T-helper 22 cell (primary cell): ENCODE measurements at regions not wholly inside any gene's neighbourhood (a gene's known extent, or its start where the extent isn't known, plus 50 kb on each side); places are given as distances from the start of the nearest gene placed in this dataset.

ENCODE experiments used
- DNase-seq: peaks from one replicate; pipeline ENCODE4 v3.0.0-alpha.2; 2020; ENCODE audit warnings: low read depth

DNA sequence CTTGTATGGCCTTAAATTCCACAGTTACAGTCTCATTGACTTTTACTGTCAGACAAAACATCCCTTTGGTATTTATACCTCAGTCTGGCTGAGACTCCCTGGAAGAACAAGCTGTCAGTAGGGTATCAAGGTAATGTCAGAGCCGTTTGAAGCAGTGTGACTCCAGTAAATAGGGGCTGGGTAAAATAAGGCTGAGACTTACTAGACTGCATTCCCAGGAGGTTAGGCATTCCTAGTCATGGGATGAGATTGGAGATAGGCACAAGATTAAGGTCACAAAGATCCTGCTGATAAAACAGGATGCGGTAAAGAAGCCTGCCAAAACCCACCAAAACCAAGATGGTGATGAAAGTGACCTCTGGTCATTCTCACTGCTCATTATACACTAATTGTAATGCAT, 219.5 kb upstream of the SKOR2 start:
- DNase-seq = no peak

DNA sequence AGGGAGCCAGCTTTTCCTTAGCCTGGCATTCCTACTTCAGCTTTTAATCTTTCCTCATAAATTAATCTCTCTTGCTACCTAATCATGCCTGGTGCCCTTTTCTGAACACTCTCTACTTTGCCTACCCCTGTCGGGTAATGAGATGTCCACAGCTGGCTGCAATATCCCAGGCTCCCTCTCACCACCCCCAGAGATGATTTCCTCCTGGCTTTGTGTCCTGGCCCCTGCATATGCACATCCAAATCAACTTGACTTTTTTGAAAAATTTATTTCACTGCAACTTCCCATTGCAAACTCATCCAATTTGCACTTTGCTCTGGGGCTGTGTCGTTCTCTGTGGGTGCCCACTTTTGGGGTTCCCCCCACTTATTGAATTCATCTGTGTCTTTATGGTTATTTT, 218.1 kb upstream of the SKOR2 start:
- no peak for DNase-seq

DNA sequence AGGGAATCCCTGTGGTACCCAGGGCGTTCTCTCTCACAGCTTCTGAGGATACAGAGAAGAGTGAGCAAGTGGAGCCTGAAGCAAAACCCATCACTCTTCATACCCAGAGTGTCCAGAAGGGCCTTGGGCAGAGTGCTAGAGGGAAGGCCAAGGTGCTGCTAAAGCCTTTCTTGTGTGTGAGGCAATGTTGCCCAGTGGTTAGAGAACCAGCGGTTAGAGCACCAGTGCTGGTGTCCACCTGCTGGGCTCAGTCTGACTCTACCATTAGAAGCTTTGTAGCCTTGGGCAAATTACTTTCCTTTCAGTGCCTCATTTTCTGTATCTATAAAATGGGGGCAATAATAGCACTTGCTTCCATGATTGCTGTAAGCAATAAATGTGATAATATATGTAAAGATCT, 210.5 kb upstream of the SKOR2 start:
- no peak for DNase-seq

DNA sequence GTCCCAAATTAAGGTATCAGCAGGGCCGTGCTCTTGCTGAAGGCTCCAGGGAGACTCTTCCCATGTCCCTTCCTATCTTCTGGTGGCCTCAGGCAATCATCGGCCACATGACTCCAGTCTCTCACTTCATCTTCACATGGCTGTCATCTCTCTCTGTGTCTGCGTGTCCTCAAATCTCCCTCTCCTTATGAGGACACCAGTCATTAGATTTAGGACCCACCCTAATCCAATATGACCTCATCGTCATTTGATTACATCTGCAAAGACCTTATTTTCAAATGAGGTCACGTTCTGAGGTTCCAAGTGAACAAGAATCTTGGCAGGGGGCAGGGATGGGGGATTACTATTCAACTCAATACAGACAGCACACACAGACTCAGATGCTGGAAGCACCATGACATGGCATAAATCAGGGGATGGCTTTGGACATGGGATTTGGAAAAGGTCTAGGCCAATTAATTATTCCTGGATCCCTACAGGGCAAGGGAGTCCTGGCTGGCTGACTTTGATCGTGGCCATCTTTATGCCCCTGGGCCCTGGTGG, 210.0 kb upstream of the SKOR2 start:
- DNase-seq = no peak

DNA sequence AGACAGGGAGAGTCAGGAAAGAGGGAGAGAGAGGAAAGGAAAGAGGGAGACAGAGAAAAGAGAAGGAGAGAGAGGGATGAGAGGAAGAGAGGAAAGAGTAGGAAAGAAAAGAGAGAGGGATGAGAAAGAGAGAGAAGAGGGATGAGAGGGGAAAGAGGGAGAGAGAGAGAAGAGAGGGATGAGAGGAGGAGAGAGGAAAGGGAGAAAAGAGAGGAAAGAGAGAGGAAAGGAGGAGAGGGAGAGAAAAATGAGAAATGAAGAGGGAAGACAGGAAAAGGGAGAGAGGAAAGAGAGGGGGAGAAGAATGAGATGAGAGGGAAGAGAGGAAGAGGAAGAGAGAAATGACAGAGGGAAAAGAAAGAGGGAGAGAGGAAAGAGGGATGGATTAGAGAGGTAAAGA, 207.0 kb upstream of the SKOR2 start:
- DNase-seq = no peak

DNA sequence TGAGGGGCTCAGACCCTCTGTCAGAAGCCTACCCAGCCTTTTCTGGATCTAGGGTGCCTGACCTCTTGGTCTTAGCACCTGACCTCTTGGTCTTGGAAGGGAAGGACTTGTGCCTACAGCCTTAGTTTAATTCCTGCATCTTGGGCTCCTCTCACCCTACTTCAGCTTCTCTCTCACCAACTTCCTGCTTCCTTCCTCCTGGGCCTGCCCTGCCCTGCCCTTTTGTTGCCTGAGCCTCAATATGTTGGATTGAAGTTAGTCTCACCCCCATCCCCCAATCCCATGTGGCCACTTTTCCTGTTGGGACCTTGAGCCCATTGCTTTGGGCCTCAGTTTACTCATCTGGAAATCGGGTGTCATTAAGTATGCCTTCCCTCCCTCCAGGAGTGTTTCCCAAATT, 206.2 kb upstream of the SKOR2 start:
- no peak for DNase-seq

DNA sequence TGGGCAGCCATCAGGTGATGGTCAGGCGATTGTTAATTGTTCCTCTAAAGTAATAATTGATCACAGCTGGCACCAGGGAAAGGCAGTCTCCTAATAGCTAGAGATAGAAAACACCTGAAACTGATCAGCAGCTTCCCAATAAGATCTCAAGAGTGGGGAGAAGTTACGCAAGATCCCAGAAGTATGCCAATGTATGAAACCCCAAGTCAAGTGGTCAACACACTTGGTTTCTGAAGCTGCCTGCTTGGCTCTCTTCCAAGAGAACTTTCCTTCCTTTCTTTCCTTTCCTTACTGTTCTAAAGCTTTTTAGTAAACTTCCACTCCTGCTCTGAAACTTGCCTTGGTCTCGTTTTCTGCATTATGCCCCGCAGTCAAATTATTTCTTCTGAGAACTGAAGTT, 201.6 kb upstream of the SKOR2 start:
- no peak for DNase-seq

DNA sequence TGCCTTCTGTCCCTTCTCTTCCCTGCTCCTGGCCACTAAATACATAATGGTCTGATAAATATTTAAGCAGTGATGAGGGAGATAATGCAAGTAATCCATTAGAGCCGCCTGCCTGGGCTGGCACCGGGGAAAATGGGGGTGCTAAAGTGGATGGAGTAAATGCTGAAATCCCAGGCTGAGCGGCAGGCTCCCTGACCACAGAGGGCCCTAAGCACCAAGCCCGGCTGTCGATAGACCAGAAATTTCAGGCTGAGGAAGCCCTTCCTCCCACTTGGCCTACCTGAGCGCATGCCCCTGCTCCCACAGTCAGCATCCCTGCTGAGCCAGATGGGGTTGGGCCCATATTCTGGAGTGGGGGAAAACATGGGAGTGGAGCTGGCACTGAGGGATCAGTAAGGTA, 197.5 kb upstream of the SKOR2 start:
- no peak for DNase-seq

DNA sequence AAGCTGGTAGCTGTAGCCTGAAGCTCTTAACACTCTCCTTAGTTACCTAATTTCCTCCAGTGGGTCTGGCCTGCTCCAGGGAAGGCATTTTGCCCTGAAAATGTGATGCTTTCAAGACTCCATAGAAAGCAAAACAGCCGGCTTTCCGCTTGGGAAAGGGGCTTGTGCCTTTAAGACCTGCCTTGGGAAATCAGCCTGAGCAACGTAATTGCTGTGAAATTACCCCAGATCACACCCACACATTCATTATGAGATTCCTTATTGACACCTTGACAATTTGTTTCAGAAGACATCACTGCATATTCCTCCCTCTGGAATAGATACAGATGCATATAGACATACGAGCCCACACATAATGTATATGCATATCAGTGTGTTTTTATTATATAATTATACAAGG, 190.5 kb upstream of the SKOR2 start:
- DNase-seq = no peak

DNA sequence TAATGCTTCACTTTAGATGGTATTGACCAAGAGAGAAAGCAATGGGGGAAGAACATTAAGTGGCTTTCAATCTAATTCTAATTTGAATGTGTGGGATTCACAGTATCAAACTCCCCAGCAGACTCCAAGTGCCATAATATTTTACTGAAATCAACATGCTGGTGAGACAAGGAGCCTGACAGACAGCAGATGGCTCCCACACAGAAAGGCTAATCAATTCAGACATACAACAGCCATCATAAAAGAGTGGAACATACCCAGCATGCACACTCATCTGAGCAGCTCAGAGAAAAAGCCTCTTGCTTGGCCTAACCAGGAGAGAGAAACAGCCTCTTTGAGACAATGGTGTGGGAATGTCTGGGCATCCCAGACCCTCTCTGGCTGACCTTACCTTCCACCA, 186.5 kb upstream of the SKOR2 start:
- no peak for DNase-seq

DNA sequence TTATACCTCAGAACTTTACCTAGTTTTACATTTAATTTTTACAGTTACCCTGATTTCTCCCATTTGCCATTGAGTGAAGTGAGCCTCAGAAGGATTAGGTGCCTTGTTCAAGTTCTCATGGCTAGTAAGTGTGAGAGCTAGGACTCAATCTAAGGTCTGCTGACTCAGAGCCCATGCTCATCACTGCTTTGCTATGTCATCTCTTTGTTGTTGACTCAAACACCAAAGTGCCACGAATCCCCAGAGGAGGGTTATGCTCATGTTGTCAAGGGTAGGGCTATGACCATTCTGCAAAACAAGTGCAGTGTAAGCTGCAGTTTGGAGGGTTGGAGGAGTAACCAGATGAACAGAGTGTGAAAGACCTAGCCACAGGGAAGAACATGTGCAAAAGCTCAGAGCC, 185.4 kb upstream of the SKOR2 start:
- DNase-seq = no peak

DNA sequence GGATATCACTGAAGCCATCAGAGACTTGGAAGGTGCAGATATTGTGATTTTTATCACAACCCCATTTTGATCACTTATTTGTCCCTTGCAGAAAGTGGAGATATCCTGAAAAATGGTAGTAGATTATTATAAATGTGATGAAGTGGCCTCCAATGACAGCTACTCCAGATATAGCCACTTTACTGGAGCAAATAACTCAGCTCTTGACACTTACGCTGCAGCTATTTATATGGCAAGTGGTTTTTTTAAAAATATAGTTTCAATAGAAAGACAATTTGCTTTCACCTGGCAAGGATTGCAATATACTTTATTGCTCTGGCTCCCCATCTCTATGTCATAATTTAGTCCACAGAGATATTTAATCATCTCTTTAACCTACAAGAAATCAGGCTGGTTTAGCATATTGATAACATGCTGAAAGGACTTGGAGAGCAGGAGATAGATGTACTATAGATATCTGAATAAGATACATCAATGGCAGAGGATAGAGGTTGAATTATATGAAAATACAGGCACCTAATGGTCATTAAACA, 182.8 kb upstream of the SKOR2 start:
- DNase-seq = no peak

DNA sequence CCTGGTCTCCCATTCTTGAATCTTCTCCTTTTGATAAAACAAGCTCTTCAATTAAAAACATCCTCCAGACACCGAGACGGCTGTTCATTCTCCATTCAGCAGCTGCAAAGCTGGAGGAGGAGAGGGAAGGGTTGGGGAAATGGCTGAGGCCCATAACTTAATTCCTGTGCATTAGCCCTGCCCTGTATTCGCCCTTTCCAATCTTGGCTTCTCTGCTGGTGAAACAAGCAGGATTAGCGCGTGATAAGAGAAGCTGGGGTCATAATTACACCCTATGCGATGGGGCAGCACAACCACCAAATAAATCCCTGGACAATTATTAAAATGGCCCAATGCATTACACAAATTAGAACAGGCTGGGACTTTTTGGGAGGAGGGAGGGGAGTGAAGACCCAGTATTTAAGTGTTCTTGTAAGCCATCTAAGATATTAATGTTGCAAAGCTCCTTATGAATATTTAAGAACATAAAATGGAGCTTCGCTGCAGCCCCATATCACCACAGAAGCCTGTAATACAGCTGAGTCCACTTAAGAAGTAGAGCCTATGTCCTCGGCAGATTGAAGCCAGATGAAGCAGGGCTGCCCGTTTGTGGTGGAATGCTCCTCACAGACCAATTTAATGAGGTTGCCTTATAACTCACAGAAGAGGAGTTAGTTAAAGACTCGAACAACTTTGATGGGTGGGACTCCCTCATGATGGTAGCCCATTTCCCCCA, 176.6 kb upstream of the SKOR2 start:
- DNase-seq = no peak

DNA sequence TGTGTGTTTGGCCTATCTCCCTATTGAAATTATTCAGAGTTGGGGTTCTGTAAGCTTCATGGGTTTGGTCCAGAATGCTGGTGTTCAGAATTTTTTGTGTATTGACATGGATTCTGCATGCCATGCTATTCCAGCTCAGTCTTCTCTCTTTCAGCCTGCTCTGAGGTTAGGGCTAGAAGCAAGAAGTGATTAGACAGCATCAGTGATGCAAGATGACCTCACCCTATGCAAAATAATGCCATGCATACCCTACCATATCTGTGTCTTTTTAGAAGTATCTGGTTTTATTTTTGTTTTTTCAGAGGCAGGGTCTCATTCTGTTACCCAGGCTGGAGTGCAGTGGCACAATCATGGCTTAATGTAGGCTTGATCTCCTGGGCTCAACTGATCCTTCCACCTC, 175.6 kb upstream of the SKOR2 start:
- no peak for DNase-seq

DNA sequence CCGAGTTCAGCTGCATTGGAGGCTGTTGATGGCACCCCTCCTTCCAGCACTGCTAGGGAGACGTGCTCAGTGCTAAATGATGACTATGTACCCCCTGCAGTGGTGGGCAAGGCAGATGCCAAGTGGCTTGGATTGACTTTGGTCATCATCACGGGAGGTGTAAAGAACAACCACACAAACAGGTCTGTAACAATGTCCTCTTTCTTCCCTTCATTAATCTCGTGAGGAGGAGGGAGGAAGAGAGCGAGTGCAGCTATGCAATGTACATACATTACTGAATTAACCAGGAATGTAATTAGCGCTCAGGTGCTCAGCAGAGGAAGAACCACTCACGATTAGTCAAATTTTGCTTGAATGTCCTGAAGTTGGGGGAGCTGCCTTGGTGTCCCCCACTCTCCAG, 173.9 kb upstream of the SKOR2 start:
- no peak for DNase-seq

DNA sequence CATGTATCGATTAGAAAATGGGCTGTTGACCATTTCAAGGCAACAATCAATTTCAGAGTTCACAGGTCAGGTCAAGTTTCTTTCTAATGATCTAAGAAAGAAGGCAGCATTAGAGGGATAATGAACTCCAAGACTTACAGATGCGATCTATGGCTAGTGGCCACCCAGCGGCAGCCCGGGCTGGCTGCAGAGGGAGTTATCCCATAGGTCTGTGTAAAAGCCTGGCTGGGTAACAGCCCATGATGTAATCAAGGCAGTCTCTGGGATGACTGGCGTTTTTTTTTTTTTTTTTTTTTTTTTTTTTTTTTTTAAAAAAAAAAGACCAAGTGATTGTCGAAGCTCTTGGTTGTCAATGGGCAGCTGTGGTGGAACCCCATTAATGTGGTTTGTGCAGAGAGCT, 171.1 kb upstream of the SKOR2 start:
- no peak for DNase-seq

DNA sequence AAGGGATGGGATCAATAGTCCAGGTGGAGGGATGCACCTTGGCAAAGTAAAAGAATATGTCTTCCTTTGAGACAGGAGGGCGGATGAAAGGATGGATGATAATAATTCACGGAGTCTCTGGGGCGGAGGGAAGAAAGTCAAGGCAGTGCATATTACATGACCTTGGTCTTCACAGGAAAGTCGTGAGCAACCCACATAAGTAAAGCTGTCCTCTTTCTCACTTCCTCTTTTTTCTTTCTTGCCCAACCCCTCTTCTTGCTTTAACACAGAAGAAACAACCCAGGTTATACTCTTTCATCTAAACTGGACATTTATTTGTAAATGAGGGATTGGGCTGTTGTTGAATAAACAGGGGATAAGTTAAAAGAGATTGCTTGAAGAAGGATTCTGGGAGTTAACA, 168.7 kb upstream of the SKOR2 start:
- DNase-seq = no peak

DNA sequence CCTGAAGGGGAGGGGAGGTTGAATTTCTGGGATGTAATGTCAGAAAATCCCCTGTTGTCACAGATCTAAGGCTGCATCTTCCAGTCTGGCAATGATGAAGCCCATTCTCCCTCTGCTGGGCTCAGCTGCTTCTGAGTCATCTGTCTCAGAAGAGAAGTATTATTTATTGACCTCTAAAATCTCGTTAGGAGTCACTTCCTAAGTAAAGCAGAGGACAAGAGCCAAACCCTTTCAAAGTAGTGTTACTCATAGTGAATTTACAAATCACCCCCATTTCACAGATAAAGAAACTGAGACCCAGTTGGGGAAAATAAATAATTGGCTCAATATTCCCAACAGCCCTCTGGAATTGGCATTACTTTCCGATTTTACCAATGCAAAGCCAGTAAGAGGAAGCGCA, 167.3 kb upstream of the SKOR2 start:
- no peak for DNase-seq

DNA sequence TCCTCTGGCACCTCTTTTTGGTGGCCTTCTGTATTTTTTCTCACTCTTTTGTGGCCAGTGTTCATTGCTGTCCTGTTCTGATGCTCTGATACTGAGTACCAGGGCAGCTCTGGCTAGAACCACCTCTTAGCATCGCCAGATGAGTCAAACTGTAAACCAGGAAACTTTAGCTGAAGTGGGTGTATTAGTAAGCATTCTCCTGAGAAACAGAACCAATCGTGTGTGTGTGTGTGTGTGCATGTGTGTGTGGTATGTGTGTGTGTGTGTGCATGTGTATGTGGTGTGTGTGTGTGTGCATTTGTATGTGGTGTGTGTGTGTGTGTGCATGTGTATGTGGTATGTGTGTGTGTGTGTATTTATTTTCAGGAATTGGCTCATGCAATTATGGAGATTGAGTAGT, 166.3 kb upstream of the SKOR2 start:
- DNase-seq = no peak

DNA sequence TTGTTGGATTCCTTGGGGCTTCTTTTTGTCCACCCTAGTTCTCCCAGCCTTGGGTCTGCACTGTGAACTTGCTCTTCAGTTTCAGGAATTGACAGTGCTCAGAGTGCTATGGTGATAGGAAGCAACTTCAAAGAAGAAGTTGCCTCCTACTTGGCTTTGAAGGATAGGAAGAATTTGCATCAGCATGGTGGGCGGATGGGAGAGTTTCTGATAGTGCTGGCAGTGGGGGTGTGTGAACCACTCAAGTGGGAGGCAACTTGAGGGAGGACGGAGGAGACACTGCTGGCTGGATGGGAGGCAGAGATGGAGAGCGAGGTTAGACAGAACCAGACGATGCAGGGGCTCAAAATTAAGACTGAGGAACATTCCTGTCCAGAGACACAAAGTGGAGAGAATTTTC, 164.4 kb upstream of the SKOR2 start:
- DNase-seq = no peak

DNA sequence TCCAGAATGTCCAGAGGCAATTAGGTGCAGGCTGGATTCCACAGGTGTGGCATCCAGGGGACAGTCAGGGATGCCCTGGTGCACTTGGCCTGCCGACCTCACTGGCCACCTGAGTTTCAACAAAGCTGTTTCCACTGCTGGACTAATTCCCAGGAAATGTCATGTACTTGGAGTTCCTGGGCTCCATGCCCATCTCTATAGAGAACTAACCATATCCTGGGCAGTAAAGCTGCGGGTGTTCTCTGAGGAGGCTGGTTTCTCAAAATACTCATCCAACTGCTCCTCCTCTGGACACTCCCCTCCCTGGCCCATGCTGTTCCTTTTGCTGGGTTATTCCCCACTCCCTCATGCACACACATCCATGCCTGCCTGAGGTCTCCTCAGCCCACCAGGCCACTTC, 161.9 kb upstream of the SKOR2 start:
- DNase-seq = no peak

DNA sequence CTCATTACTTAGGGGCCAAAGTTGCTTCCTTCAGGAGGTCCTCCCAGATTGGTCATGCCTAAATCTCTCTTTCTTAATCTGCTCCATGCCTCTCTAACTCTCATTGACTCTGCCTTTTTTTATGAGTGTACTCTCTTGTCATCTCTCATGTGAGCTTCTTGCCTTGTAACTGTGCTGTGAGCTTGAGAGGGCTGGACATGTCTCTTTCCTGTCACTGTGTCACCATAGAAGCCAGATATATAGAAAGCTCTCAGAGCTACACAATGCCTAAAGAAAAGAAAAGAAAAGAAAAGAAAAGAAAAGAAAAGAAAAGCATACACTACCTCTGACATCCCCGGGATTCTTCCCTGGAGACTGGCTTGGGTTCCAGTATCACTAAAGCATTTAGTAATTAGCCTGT, 161.5 kb upstream of the SKOR2 start:
- DNase-seq = no peak

DNA sequence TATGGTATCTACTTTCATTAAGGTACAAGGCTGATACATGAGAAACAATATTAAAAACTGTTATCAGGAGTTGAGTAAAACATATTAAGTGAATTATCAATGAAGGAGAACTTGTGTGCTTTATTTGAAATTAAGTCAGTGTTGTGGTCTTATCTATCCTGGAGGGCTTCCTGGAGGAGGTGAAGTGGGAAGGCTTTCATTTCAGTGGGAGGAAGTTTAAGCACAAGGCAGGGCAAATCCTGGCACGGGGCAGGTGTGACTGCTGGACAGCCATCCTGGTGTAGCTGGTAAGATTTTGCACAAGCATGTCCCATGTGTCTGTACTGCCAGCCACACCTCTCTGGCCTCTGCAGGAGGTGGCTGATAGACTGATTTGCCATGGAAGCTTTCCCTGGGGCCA, 159.7 kb upstream of the SKOR2 start:
- DNase-seq = no peak

DNA sequence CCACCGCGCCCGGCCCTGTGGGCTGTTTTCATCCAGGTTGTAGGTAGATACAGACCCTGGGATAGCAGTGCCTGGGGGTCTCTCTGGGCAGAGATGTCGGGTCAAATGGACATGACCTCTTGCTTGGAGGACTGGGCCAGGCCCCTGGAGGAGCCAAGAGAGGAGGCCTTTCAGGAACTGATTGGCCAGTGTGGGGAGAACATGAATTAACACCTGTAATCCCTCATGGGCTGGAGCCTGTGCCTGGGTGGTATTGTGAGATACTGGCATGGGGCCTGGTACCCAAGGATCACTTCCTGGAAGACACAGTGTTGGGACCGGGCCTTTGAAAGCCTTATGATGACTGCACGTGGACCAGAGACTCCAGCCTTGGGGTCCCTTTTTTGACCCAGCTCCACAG, 158.7 kb upstream of the SKOR2 start:
- no peak for DNase-seq
